ENCODE measurements at regions not wholly inside any gene's neighbourhood (a gene's known extent, or its start where the extent isn't known, plus 50 kb on each side); places are given as distances from the start of the nearest gene placed in this dataset.

DNA sequence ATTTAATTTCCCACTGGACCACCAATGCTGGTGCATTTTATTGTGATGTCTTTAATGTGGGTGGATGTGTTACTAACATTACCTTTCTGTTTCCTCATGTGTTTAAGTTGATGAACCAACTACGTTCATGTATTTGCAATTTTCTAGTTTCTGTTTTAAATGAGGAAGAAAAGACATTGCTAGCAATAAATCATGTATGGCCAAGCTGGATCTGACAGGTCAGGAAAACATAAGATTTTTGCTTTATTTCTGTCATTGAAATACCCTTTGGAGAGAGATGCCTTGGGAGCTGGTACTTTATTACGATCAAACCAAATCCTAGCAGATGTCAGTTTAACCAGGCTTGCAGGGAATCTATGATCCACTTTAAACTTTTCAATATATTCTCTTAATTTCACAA is 553.2 kb downstream of the RFC3 start:
- Histone ChIP-seq H3K79me2 (ENCODE audit: insufficient read depth, low read length) (no peaks in the 10 kb centered on the region), H3K9me2 (replicated peaks; ENCODE audit: low read depth, low read length) (no peaks in the 10 kb centered on the region), H3K36me3 (ENCODE audit: insufficient read depth, low read length) (no peaks in the 10 kb centered on the region), H3F3A (ENCODE audit: low read depth) (no peaks in the 10 kb centered on the region), H3K4me1 (ENCODE audit: insufficient read depth, low read length, poor library complexity, severe bottlenecking) (no peaks in the 10 kb centered on the region), H3K27me3 (ENCODE audit: insufficient read depth, low read length, poor library complexity, severe bottlenecking) (no peaks in the 10 kb centered on the region), H2AFZ (ENCODE audit: low read length) (no peak overlapping the region), H3K4me2 (ENCODE audit: low read depth, low read length, poor library complexity, severe bottlenecking) (no peak overlapping the region), H3K4me3 (ENCODE audit: low read length, poor library complexity, severe bottlenecking) (no peak overlapping the region), H3K9ac (ENCODE audit: low read depth, low read length, poor library complexity, severe bottlenecking) (no peak overlapping the region), H3K9me3 (ENCODE audit: insufficient read depth, low read depth, low read length) (no peaks in the 10 kb centered on the region), H4K20me1 (ENCODE audit: insufficient read depth, low read length, poor library complexity, severe bottlenecking) (no peaks in the 10 kb centered on the region)
- TF ChIP-seq EZH2phosphoT487 (IDR thresholded peaks at IDR 0.05; ENCODE audit: borderline replicate concordance), result no peak
- TF ChIP-seq, protein P1, sequence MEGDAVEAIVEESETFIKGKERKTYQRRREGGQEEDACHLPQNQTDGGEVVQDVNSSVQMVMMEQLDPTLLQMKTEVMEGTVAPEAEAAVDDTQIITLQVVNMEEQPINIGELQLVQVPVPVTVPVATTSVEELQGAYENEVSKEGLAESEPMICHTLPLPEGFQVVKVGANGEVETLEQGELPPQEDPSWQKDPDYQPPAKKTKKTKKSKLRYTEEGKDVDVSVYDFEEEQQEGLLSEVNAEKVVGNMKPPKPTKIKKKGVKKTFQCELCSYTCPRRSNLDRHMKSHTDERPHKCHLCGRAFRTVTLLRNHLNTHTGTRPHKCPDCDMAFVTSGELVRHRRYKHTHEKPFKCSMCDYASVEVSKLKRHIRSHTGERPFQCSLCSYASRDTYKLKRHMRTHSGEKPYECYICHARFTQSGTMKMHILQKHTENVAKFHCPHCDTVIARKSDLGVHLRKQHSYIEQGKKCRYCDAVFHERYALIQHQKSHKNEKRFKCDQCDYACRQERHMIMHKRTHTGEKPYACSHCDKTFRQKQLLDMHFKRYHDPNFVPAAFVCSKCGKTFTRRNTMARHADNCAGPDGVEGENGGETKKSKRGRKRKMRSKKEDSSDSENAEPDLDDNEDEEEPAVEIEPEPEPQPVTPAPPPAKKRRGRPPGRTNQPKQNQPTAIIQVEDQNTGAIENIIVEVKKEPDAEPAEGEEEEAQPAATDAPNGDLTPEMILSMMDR (conservative IDR thresholded peaks at IDR 0.05; ENCODE audit: low read length), result no peak

GRCh38 chr13:34371645-34372395 is 553.9 kb downstream of the RFC3 start:
- H3K36me3 ChIP-seq (ENCODE audit: insufficient read depth, low read length), result no peaks in the 10 kb centered on the region
- H3K27me3 ChIP-seq (ENCODE audit: insufficient read depth, low read length, poor library complexity, severe bottlenecking), result no peaks in the 10 kb centered on the region
- no peaks in the 10 kb centered on the region for H3K9me2 ChIP-seq (replicated peaks; ENCODE audit: low read depth, low read length)
- no peaks in the 10 kb centered on the region for H3F3A ChIP-seq (ENCODE audit: low read depth)
- no peaks in the 10 kb centered on the region for H3K9me3 ChIP-seq (ENCODE audit: insufficient read depth, low read depth, low read length)
- no peak overlapping the region for H2AFZ ChIP-seq (ENCODE audit: low read length)
- TF ChIP-seq, protein P1 (conservative IDR thresholded peaks at IDR 0.05; ENCODE audit: low read length), result no peak
- no peak overlapping the region for H3K4me2 ChIP-seq (ENCODE audit: low read depth, low read length, poor library complexity, severe bottlenecking)
- no peaks in the 10 kb centered on the region for H3K4me1 ChIP-seq (ENCODE audit: insufficient read depth, low read length, poor library complexity, severe bottlenecking)
- no peak overlapping the region for H3K4me3 ChIP-seq (ENCODE audit: low read length, poor library complexity, severe bottlenecking)
- H4K20me1 ChIP-seq (ENCODE audit: insufficient read depth, low read length, poor library complexity, severe bottlenecking), result no peaks in the 10 kb centered on the region
- H3K79me2 ChIP-seq (ENCODE audit: insufficient read depth, low read length), result no peaks in the 10 kb centered on the region
- no peak overlapping the region for H3K9ac ChIP-seq (ENCODE audit: low read depth, low read length, poor library complexity, severe bottlenecking)

DNA sequence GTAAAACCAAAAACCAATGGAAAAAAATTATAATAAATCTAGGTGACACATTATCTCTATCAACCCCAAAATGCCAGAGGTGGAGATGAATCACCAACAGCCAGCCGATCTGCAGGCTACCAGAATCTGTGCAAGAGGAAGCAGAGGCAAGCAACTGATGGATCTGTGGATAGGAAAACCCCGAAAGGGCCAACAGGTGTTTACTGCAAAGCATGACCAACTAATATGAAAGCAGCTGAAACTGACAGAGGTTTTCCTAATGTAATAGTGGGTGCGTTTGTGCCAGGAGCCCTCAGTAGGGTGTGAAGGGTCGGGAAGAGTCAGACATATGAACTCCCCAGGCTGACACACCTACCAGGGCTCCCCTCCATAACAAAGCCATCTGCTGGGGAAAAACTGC is 554.6 kb downstream of the RFC3 start:
- Histone ChIP-seq H3K9me3 (ENCODE audit: insufficient read depth, low read depth, low read length) (no peaks in the 10 kb centered on the region), H3K9me2 (replicated peaks; ENCODE audit: low read depth, low read length) (no peaks in the 10 kb centered on the region), H3K27me3 (ENCODE audit: insufficient read depth, low read length, poor library complexity, severe bottlenecking) (no peaks in the 10 kb centered on the region), H3K9ac (ENCODE audit: low read depth, low read length, poor library complexity, severe bottlenecking) (no peak overlapping the region), H3K4me1 (ENCODE audit: insufficient read depth, low read length, poor library complexity, severe bottlenecking) (no peaks in the 10 kb centered on the region), H3K4me3 (ENCODE audit: low read length, poor library complexity, severe bottlenecking) (no peak overlapping the region), H3K4me2 (ENCODE audit: low read depth, low read length, poor library complexity, severe bottlenecking) (no peak overlapping the region), H4K20me1 (ENCODE audit: insufficient read depth, low read length, poor library complexity, severe bottlenecking) (no peaks in the 10 kb centered on the region), H3K79me2 (ENCODE audit: insufficient read depth, low read length) (no peaks in the 10 kb centered on the region), H3K36me3 (ENCODE audit: insufficient read depth, low read length) (no peaks in the 10 kb centered on the region), H3F3A (ENCODE audit: low read depth) (no peaks in the 10 kb centered on the region), H2AFZ (ENCODE audit: low read length) (no peak overlapping the region)
- TF ChIP-seq EZH2phosphoT487 (IDR thresholded peaks at IDR 0.05; ENCODE audit: borderline replicate concordance), result no peak
- TF ChIP-seq, protein P1 (conservative IDR thresholded peaks at IDR 0.05; ENCODE audit: low read length), result no peak
